CD4-positive, alpha-beta T cell treated with Interferon alpha-2 for 1 hour (primary cell): ENCODE measurements at regions not wholly inside any gene's neighbourhood (a gene's known extent, or its start where the extent isn't known, plus 50 kb on each side); places are given as distances from the start of the nearest gene placed in this dataset.
A peak's percentile ranks its signal among the peaks of the same experiment; 100 is the strongest.
"Not testable (repeated sequence)": the region's sequence is repeated elsewhere in the genome, so short reads cannot be mapped to it uniquely, and the experiment has no call there.

Source experiments
- DNase-seq, 2 donors: peaks; one replicate each; pipeline ENCODE4 v3.0.0-alpha.2; 2020 to 2022

- DNase-seq = no peak
Observed at GRCh38 chr11:46223252-46223513, 54.3 kb upstream of the CREB3L1 start.

DNA sequence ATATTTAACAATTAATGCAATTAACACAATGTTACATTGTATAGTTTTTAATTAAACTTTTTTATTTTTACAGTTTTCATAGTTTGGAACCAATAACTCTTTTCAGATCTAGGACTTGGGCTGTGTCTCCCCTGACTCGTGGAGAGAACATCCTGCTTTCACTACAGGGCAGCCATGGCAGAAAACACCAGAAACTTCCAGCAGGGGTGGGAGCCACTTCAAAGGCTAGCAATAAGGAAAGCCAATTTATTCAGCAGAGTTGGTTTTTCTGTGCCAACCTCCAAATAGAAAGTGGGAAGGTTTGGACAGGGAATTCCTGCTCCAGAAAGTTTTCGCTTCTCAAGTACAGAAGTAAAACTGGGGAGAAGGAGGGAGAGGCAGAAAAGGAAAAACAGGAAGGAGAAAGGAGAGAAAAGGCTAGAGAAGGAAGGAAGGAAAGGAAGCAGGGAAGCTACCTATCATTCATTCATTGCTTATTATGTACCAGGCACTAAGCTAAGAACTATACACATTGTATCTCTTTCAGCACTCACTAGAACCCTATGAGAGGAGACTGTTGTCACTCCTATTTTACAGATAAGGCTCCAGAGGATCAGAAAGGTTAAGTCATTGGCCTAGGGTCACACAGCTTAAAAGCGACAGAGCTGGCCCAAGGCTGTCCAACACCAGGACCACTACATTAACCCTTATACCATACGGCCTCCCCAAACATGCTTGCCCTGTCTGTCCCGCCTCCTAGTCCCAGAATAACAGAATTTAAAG, 54.8 kb upstream of the CREB3L1 start:
- DNase-seq = no peak

GRCh38 chr11:46220313-46220712, 57.1 kb upstream of the CREB3L1 start:
- DNase-seq = no peak

DNA sequence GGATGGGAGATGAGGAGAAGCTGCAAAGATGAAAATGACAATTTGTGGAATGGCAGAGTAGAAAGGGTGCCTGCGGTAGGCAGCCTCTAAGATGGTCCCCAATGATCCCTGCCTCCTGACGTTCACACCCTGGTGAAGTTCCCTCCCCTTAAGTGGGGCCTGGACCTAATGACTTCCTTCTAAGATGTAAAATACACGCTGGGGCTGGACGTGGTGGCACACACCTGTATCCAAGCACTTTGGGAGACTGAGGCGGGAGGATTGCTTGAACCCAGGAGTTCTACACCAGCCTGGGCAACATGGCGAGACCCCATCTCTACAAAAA, 60.7 kb upstream of the CREB3L1 start:
- DNase-seq = no peak

DNA sequence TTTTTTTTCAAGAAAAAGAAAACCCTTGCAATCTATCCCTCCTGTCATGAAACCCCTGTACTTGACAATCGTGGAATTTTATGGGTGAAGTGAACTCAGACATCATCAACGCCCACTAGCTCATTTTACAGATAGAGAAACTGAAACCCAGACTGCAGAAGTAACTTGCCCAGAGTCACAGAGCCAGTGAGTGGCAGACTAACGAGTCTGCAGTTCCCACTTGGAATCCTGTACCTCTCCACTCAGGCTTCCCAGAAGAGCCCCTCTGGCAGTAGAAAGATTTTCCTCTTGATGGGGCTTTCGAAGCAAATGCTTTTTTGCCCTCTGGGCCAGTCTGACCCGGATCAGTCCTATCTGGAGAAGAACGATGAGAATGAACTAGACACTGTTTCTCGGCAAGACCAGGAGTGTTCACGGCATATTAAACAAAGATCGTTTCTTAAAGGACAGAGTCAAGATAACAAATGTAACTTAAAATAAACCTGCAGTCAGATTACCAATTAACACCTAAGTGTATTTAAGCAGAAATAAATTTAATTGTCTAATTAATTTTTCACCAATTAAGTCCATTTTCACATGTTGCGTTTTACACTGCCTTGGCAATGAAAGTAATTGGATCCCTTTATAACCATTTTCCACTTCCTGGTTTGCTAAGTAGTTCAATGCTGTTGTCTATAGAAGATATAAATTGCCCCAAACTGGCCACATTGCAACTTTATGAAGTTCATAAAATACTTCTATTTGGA, 61.3 kb upstream of the CREB3L1 start:
- DNase-seq = no peak

GRCh38 chr11:46215208-46215931, 62.1 kb upstream of the CREB3L1 start:
- DNase-seq = no peak

DNA sequence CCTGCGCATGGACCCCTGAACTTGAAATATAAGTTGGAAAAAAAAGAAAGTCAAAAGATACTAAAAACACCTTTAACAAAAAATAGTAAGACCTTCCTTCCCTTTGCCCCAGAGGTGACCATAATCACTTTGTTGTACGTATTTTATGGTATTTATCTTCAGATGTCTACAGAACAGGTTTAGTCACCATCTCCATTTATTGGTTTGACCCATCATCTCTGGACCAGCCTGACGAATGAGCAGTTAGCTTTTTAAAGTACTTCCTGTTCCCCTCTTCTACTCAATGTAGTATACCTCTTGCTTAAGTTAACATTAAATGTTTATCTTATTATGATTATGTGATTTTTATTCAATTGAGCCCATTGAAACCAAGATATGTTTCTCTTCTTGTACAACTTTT, 64.7 kb upstream of the CREB3L1 start:
- no peak for DNase-seq

GRCh38 chr11:46210856-46211255, 66.6 kb upstream of the CREB3L1 start:
- no peak for DNase-seq

GRCh38 chr11:46210133-46210636, 67.3 kb upstream of the CREB3L1 start:
- DNase-seq = peak; percentile 4 to 14

GRCh38 chr11:46209624-46210023, 67.8 kb upstream of the CREB3L1 start:
- not testable (repeated sequence) for DNase-seq

DNA sequence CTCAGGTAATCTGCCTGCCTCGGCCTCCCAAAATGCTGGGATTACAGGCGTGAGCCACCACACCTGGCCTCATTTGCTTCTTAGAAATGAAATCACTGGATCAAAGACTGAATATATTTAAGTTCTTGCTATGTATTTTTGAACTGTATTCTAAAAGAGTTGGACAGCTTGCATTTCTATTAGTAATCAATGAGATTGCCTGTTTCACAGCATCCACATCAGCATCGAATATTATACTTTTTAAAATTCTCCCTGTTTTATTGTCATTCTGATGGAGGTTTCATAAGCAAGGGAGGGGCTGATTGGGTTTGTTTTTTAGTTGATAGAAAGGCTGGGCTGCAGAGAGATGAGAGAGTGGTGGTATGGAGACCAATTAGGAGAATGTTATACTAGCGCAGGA, 68.7 kb upstream of the CREB3L1 start:
- no peak for DNase-seq

GRCh38 chr11:46207270-46207669, 70.2 kb upstream of the CREB3L1 start:
- DNase-seq = no peak

- not testable (repeated sequence) for DNase-seq
Observed at GRCh38 chr11:46204415-46204814, 73.0 kb upstream of the CREB3L1 start.

DNA sequence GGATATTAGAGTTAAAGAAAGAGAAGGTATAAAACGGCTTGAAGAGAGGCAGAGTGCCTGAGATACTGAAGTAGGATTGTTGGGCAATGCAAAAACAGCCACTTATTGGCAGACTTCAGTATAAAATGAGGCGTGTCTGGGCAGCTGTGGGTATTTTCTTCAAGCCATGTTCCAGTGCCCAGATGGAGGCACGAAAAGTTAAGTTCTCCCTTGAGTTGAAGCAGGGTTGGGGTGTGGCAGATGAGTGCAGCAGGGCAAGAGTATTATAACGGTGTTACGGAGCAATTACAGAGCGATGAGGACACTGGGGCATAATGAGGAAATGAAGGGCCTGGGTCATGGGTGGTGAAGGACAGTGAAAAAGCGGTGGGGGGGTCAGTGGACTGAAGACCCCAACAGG, 73.7 kb upstream of the CREB3L1 start:
- DNase-seq = no peak

DNA sequence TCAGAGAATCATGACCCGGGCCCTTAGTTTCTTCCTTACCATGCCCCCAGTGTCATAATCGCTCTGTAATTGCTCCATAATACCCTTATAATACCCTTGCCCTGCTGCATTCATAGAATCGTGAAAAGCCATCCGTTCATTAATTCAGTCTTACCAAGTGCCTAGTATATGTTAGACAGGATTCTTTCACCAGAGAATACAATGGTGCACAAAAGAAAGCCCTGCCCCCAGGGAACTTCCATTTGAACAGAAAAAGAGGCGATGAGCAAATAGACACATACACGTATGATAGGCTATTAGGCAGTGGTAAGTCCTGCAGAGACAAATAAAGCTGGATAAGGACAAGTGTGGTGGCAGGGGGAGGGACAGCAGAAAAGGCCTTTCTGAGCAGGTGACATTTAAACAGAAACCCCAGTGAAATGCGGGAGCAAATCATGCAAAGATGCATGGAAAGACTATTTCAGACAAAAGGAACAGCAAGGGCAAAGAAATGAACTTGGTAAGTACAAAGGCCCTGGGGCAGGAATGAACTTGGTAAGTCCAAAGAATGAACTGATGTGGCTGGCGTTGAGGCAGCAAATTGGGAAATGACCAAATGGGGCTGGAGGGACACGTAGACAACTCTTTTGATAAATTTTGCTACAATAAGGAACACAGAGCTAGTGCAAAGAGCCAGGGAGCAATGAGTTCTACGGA, 74.6 kb upstream of the CREB3L1 start:
- DNase-seq = no peak

DNA sequence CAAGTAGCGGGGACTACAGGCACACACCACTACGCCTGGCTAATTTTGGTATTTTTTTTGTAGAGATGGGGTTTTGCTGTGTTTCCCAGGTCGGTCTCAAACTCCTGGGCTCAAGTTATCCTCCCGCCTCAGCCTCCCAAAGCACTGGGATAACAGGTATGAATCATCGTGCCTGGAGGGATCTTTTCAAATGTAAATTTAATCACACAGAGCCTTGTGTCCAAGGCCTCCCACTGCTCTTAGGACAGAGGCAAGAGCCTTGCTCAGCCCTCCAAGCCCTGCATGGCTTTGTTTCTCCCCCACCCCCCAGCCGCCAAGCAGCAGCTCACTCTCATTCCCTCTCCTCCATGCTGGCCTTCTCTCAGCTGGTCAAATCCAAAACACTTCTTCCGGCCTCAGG, 75.3 kb upstream of the CREB3L1 start:
- DNase-seq = no peak

DNA sequence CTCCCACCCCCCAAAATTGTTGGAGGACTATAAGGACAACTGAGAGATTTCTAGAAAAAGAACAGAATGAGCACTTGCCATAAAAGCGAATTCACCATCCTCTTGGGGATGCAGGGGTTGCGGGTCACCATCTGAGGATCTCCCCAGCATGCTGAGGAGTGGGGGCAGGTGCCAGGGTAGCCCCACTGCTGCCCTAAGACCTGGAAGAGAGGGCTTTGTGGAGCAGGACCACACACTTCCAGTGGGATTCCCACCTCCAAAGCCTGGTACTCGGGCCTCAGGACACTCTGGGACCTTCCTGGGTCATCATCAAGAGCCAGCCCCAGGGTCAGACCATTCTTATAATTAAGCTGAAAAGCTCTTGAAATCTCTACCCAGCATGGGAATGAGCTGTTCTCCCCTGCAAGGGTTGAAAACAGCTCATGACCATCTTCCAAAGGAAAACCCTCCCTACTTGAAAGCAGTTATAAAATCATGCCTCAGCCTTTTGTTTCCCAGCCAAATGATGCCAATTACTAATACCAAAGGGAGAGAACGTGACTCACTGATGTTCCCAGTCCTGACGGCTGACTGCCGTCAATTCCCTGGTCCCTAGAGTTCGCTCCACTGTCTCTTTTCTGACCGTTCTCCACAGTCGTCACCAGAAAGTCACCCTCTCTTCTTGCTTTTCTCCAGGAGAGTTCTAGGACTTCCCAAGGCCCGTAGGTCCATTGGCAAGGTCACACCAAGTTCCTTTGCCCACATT, 76.8 kb upstream of the CREB3L1 start:
- no peak for DNase-seq

DNA sequence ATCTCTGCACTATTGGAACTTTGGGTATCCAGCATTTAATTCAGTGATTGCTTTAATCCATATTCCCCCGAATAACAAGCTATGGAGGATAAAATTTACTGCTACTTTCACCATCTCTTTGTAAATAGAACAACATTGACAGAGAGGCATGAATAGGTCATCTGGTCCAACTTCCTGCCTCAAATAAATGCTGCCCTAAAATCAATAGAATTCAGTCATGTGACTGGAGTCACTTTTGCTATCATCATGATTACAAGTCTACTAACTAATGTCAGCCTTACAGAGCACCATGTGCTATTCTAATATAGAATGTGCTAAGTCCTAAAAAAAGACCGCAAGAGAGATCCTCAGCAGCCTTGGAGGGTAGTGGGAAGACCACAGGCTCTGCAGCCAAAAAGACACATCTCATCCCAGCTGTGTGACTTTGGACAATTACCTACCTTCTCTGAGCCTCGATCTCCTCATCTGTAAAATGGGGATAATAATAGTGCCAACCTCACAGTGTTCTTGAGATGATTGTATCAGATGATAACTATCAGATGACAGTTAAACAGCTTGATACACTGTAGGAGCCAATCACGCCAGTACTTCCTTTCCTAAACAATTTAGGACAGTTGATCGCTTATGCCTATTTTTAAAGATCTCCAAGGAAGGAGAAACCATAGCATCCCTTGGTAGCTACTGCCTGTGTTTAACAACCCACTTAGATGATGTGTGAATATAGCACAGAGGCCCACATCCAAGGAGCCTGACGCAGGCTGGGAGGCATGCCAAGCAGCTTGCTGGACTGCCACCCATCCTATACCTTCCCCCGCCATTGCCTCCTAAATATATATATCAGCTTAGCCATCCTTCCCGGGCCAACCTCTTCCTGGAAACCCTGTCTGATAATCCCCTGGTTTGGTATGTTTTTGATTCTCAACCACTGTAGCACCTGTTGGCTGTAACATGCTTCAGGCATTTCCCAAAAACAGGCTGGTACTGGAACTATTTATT, 77.3 kb upstream of the PHF21A start:
- DNase-seq = no peak

- no peak for DNase-seq
Observed at GRCh38 chr11:46197421-46197820, 76.2 kb upstream of the PHF21A start.

DNA sequence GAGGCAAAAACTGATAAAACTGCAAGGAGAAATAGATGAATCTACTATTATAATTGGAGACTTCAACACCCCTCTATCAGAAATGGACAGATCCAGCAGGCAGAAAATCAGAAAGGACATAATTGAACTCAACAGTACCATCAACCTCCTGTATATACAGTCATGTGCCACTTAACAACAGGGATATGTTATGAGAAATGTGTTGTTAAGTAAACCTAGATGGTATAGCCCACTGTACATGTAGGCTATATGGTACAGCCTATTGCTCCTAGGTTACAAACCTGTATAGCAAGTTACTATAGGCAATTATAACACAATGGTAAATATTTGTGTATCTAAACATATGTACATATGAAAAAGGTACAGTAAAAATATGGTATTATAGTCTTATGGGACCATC, 66.8 kb upstream of the PHF21A start:
- DNase-seq = no peak

DNA sequence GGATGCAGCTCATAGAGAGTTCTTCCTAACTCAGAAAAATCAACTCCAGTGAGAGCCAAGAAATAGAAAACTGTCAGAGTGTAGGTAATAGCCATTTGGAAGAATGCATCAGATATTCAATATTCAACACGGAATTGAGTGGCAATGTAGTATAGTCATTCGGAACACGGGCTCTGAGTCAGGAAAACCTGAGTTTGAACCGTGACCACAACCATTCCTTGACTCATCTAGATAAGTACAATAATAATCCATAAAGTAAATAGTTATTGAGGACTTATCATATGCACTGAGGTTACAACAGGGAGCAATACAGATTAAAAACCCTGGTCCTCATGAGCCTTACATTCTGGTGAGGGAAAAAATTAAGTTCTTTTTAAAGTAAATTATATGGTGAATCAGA, 62.6 kb upstream of the PHF21A start:
- DNase-seq = no peak
